HG02588 (cell line): ENCODE measurements at regions not wholly inside any gene's neighbourhood (a gene's known extent, or its start where the extent isn't known, plus 50 kb on each side); places are given as distances from the start of the nearest gene placed in this dataset.

Experiments used
- ATAC-seq: cut with Tn5 transposase; IDR thresholded peaks from one replicate; pipeline ENCODE4 v1.9.1; 2021; ENCODE audit warnings: mild to moderate bottlenecking, moderate library complexity; ENCODE audit not compliant: unreplicated experiment

- no peak for ATAC-seq
Observed at GRCh38 chr7:155138204-155138603, 68.1 kb downstream of the HTR5A start.

DNA sequence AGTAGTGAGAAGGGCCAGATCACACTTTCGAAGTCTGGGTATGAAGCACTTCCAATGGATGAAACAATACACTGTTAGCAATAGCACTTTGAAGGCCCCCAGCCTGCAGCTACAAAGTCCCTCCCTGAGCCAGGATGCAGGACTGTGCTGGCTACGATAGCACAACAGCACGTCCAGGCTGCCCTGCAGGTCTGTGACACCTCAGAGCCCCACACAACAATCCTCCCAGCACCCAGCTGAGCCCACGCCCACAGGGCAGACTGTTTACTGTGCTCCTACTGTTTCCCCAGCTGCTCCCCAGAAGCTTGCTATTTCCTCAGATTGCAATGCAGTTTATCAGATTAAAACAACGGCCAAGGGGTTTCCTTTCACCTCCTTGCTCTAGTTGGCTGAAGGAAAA, 71.4 kb downstream of the HTR5A start:
- ATAC-seq, result no peak

DNA sequence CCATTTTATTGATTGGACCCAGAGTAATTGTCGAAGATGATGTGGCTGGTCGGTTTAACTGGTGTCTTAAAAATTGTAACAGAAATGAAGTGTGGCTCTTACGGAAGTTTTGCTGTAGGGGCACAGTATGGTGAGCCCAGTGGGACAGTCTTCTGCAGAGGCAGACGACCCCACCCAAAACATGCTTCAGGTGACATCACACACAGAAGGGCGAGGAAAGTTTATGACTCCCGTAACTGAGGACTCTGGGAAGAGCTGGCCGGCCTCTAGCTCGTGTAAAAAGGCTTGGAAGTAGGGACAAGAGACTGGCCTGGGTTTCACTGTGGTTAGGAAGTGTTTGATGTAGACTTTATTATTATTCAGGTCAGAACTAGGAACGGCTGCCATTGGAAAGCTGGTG, 73.3 kb downstream of the HTR5A start:
- ATAC-seq, result no peak

- no peak for ATAC-seq
Observed at GRCh38 chr7:155144371-155144770, 74.2 kb downstream of the HTR5A start.

DNA sequence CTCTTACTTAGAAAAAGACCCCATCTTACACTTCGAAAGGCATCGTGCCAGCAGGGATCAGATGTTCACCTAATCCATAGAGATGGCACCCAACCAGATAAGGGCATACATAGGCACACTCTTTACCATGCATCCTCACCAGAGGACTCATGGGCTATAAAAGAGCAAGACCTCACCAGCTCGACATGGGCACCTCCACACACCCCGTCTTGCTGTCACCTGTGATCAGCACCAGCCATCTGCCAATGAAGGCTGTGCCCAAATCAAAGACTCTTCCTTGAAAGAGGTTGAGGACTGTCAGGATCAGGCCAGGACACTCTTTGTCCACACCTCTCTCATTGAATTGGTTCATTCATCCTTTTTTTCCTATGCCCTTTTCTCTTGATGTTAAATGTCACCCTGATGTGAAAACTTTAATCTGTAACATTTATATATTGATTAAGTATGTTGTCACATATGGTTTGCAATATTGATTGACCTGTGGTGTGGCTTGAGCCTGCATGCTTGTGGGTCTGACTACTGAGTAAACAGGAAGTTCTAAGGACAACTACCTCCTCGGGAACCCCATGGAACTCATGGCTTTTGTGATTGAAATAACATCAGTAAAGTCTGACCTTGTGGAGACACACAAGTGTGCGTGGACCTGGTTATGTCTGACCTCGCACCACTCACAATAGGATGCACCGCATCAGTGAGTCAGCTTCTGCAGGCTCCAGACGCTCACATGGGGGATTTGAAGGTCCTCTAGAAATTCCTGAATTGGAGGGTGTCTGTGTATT, 75.5 kb downstream of the HTR5A start:
- no peak for ATAC-seq

GRCh38 chr7:155147172-155147571, 77.0 kb downstream of the HTR5A start:
- ATAC-seq, result no peak

DNA sequence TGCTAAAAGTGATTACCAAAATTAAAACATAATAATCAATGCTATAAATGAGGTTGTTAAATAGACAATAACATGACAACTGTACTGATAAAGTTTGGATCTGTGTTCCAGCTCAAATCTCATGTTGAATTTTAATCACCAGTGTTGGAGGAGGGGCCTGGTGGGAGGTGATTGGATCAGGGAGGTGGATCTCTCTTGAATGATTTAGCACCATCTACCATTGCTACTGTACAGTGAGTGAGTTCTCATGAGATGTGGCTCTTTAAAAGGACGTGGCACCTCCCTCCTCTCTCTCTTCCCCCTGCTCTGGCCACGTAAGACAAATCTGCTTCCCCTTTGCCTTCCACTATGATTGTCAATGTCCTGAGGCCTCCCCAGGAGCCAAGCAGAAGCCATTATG, 77.5 kb downstream of the HTR5A start:
- no peak for ATAC-seq

GRCh38 chr7:155153676-155154075, 83.6 kb downstream of the HTR5A start:
- ATAC-seq, result no peak

GRCh38 chr7:155154586-155154985, 84.5 kb downstream of the HTR5A start:
- ATAC-seq, result no peak

GRCh38 chr7:155161690-155162089, 91.6 kb downstream of the HTR5A start:
- no peak for ATAC-seq

GRCh38 chr7:155162422-155162821, 92.3 kb downstream of the HTR5A start:
- no peak for ATAC-seq

DNA sequence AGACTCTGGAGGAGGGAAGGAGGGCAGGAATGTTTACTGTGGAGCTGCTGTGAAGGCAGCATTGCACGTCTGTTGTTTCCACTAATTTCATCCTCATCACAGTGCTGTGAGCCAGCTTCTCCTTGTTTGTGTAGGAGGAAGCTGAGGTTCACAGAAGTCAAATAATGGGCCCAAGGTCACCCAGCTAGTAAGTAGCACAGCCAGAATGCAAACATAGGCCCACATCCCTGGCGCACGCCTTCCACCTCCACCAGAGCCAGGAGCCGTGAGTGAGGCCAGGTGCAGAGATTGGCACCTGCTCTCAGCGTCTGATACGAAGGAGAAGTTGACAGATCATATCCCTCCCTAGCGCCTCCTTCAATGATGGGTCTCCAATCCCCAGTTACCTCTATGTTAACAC, 93.6 kb downstream of the HTR5A start:
- ATAC-seq, result no peak

DNA sequence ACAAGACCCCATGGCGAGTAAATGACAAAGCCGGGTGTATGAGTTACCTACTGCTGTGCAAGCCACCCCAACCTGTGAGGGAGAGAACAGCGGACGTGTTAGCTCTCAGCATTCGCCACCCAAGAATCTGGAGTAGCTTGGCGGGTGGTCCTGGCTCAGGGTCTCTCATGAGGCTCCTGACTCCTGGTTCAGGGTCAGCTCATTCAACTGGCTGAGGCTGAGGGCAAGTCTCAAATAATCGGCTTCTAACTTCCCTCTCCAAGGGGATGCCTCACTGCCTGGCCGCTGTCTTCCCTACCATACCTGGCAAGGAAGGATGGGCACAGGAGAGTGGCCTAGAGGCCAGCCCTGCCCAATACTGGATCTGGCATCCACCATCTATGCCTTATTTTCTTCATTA, 94.2 kb downstream of the HTR5A start:
- no peak for ATAC-seq

DNA sequence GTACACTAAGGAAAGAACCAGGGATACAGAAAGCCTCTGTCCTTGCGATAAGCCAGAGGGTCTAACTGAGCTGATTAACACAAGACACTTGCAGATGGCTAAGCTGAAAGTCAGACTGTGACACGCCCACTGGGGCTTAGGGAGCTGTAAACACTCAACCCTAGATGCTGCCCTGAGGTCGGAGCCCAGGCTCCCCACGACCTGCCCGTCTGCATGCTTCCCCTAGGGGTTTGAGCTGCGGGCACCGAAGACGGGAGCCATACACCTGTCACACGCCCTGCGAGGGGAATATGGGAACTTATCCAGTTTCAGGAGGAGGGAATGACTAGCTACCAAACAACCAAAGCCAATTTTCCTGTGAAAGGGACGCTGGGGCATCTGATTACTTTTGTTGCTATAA, 96.0 kb downstream of the HTR5A start:
- ATAC-seq, result no peak

GRCh38 chr7:155166673-155167370, 96.7 kb downstream of the HTR5A start:
- ATAC-seq, result no peak

DNA sequence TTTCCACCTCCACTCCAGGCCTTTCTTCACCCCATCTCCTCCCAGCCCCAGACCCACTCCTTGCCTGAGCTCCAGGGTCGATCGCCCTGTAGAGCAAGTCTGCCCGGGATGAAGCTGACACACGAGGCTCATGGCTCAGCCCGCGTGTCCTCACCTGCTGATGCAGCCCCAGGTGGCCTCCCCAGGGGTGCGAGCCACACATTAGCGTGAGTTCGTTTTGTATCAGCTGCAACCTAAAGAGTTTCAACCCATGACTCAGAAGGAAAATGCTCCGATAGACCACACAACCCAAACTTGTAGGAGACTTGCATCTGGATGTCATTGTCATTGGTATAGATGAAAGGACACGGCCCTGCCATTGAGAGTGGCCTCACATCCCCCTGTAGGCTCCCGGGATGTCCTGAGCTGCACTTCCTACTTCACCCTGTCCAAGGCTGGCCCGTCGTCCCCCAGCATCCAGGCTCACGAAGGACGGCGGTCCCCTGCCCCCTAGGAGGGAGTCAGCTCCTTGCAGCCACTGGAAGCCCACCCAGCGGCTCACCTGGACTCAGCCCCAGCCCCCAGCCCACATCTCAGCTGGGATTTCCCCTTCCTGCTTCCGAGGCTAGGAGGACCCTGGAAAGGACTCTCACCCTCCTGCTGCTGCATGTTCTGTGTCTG, 97.7 kb downstream of the HTR5A start:
- ATAC-seq, result no peak

DNA sequence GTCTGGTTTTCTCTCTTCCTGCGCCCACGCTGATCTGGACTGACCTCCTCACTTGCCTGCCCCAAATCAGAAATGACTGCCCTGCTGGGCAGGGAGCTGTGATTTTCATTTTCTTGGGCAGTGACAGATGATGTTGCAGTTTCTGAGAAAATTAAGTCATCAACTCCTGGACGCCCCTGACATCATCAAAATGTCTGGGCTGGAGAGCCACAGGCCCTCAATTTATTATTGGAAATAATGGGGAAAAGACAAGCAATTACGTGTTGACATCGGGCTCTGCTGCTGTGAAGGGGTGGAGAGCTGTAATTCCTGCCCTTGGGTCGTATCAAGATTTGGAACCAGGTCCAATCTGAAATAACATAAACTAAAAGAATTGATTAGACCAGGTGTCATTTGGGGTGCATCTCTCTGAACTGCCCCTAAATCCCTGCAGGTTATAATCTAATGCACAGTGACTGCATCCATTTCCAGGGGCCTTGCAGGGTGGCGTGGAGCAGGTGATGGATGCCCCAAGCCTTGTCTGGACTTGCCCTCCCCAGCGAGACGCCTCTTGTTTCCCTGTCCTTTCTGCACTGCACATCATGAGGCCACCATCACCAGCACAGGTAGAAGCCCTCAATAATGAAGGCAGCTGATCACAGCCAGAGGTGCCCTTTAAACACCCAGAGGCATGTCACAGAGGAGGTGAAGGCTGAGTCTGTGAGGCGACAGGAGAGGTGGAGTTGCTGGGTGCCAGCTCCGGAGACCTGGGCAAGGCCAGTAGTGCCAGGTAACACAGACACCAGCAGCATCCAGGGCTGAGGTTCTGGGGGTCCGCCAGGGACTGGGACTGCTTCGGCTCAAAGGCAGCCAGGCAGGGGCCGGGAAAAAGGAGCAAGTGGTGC, 98.7 kb downstream of the HTR5A start:
- ATAC-seq, result no peak

- no peak for ATAC-seq
Observed at GRCh38 chr7:155169498-155170065, 99.5 kb downstream of the HTR5A start.

GRCh38 chr7:155170331-155170730, 100.2 kb downstream of the HTR5A start:
- ATAC-seq, result no peak

- no peak for ATAC-seq
Observed at GRCh38 chr7:155172141-155172540, 102.0 kb downstream of the HTR5A start.

GRCh38 chr7:155173905-155174304, 103.8 kb downstream of the HTR5A start:
- no peak for ATAC-seq
